NCI-H1930 (cell line): ENCODE measurements at regions not wholly inside any gene's neighbourhood (a gene's known extent, or its start where the extent isn't known, plus 50 kb on each side); places are given as distances from the start of the nearest gene placed in this dataset.

Experiments
- DNase-seq, 2 experiments: peaks; one replicate each; lab custom pipeline; 2025; lab: John Stamatoyannopoulos, UW

- no peak for DNase-seq
These were observed 53.3 kb downstream of the C7orf25 start for GRCh38 chr7:42858570-42858969.

GRCh38 chr7:42856605-42856987, 55.3 kb downstream of the C7orf25 start:
- no peak for DNase-seq

- DNase-seq: no peak
These were observed 57.2 kb downstream of the C7orf25 start for GRCh38 chr7:42854571-42855118.

- no peak for DNase-seq
These were observed 59.3 kb downstream of the C7orf25 start for GRCh38 chr7:42852531-42852930.

GRCh38 chr7:42843205-42843800, 68.6 kb downstream of the C7orf25 start:
- peak; percentile 26 to 33 for DNase-seq

GRCh38 chr7:42834676-42835075, 77.2 kb downstream of the C7orf25 start:
- DNase-seq: no peak

GRCh38 chr7:42833411-42833810, 78.5 kb downstream of the C7orf25 start:
- DNase-seq: no peak

- no peak for DNase-seq
These were observed 79.2 kb downstream of the C7orf25 start for GRCh38 chr7:42832667-42833066.

- peak in 1 of 2 experiments; percentile 17 for DNase-seq
These were observed 80.0 kb downstream of the C7orf25 start for GRCh38 chr7:42831718-42832522.

GRCh38 chr7:42831006-42831717, 80.7 kb downstream of the C7orf25 start:
- no peak for DNase-seq

- no peak for DNase-seq
These were observed 99.1 kb downstream of the C7orf25 start for GRCh38 chr7:42812779-42813178.

- no peak for DNase-seq
These were observed 106.3 kb downstream of the C7orf25 start for GRCh38 chr7:42805601-42806000.

GRCh38 chr7:42794673-42795072, 117.2 kb downstream of the C7orf25 start:
- no peak for DNase-seq

GRCh38 chr7:42792841-42793240, 119.0 kb downstream of the C7orf25 start:
- no peak for DNase-seq

GRCh38 chr7:42790196-42790595, 121.7 kb downstream of the C7orf25 start:
- no peak for DNase-seq

GRCh38 chr7:42774436-42774835, 137.4 kb downstream of the C7orf25 start:
- DNase-seq: no peak

GRCh38 chr7:42770114-42770513, 141.8 kb downstream of the C7orf25 start:
- no peak for DNase-seq

GRCh38 chr7:42768045-42768444, 143.8 kb downstream of the C7orf25 start:
- DNase-seq: no peak

- no peak for DNase-seq
These were observed 145.0 kb downstream of the C7orf25 start for GRCh38 chr7:42766782-42767423.

GRCh38 chr7:42765931-42766330, 145.9 kb downstream of the C7orf25 start:
- DNase-seq: no peak

GRCh38 chr7:42763137-42763551, 148.7 kb downstream of the C7orf25 start:
- DNase-seq: no peak

- DNase-seq: no peak
These were observed 150.4 kb downstream of the C7orf25 start for GRCh38 chr7:42761486-42761885.
